PFSK-1 (cell line): ENCODE measurements at regions not wholly inside any gene's neighbourhood (a gene's known extent, or its start where the extent isn't known, plus 50 kb on each side); places are given as distances from the start of the nearest gene placed in this dataset.

Source experiments
- FOXP2 ChIP-seq: optimal IDR thresholded peaks from 2 replicates; pipeline ENCODE3; 2011; ENCODE audit warnings: borderline replicate concordance, control low read depth, inconsistent platforms; ENCODE audit not compliant: insufficient read depth; ENCODE audit errors: extremely low read length, extremely low read depth
- POLR2AphosphoS5 ChIP-seq: IDR thresholded peaks from 2 replicates; pipeline ENCODE4 v1.6.1; 2012; ENCODE audit warnings: low read depth, mild to moderate bottlenecking, control low read depth, low read length, moderate library complexity
- SIN3A ChIP-seq: IDR thresholded peaks from 2 replicates; pipeline ENCODE4 v1.6.1; 2012; ENCODE audit warnings: mild to moderate bottlenecking, low read length, moderate library complexity, borderline replicate concordance; ENCODE audit not compliant: insufficient read depth
- TAF1 ChIP-seq: IDR thresholded peaks from 2 replicates; pipeline ENCODE4 v1.6.1; 2012; ENCODE audit warnings: low read length, control low read depth, borderline replicate concordance; ENCODE audit not compliant: insufficient read depth
- TF ChIP-seq, protein P1 (sequence below), 2 experiments: IDR thresholded peaks; 2 replicates each; pipeline versions ENCODE4 v1.6.1 to v1.8.0; 2011 to 2012; ENCODE audit warnings: low read depth in 2 of 2, low read length in 2 of 2, control low read depth in 1 of 2, inconsistent platforms in 1 of 2, mild to moderate bottlenecking in 1 of 2, moderate library complexity in 1 of 2; ENCODE audit not compliant: insufficient read depth in 1 of 2

DNA sequence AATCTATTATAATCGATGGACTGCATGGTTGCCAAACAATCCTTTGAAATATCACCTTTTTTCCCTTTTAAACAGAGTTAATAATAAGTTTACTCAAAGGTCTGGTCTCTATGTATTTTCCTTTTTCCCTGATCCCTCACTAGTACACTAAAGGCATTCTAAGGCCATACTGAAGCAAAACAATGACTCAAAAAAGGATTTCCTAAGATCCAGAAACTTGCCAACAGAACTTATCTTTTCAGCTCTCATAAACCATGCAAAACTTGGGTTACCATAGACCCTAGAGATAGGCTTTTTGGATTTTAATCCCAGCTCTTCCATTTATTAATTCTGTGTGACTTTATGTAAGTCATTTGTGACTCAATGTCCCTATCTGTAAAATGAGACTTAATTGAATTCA lies 77.1 kb downstream of the IFI44 start:
- TF ChIP-seq POLR2AphosphoS5 (no peak), TAF1 (no peak), SIN3A (no peak), FOXP2 (no peak)
- TF ChIP-seq, protein P1, sequence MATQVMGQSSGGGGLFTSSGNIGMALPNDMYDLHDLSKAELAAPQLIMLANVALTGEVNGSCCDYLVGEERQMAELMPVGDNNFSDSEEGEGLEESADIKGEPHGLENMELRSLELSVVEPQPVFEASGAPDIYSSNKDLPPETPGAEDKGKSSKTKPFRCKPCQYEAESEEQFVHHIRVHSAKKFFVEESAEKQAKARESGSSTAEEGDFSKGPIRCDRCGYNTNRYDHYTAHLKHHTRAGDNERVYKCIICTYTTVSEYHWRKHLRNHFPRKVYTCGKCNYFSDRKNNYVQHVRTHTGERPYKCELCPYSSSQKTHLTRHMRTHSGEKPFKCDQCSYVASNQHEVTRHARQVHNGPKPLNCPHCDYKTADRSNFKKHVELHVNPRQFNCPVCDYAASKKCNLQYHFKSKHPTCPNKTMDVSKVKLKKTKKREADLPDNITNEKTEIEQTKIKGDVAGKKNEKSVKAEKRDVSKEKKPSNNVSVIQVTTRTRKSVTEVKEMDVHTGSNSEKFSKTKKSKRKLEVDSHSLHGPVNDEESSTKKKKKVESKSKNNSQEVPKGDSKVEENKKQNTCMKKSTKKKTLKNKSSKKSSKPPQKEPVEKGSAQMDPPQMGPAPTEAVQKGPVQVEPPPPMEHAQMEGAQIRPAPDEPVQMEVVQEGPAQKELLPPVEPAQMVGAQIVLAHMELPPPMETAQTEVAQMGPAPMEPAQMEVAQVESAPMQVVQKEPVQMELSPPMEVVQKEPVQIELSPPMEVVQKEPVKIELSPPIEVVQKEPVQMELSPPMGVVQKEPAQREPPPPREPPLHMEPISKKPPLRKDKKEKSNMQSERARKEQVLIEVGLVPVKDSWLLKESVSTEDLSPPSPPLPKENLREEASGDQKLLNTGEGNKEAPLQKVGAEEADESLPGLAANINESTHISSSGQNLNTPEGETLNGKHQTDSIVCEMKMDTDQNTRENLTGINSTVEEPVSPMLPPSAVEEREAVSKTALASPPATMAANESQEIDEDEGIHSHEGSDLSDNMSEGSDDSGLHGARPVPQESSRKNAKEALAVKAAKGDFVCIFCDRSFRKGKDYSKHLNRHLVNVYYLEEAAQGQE (IDR thresholded peaks at IDR 0.05; ENCODE audit: insufficient read depth in 1 of 2, low read depth in 2 of 2, low read length in 2 of 2): no peak
